PC-9 (cell line): ENCODE measurements at regions not wholly inside any gene's neighbourhood (a gene's known extent, or its start where the extent isn't known, plus 50 kb on each side); places are given as distances from the start of the nearest gene placed in this dataset.

Experiments
- BruUV-seq: library from RNA; stranded (reverse); fragments of 400-500 nt; replicated peaks from 2 replicates; lab custom pipeline; 2021; lab: Mats Ljungman, UMichigan
- CTCF ChIA-PET: fragments of 300-600 bp; sonication (Branson Sonifier 250); formaldehyde crosslinking; loops from one replicate; lab custom pipeline; 2022; ENCODE audit warnings: antibody characterized with exemption; lab: Charles Lee
- POLR2A ChIA-PET: fragments of 300-600 bp; sonication (Branson Sonifier 250); formaldehyde crosslinking; loops from one replicate; lab custom pipeline; 2022; ENCODE audit warnings: antibody characterized with exemption; ENCODE audit not compliant: unreplicated experiment; lab: Charles Lee
- DNase-seq, 2 experiments: peaks; one replicate each; pipeline versions ENCODE4 v3.0.0 to v3.0.0-alpha.2; 2015 to 2022; ENCODE audit warnings: mixed read lengths in 1 of 2
- H2AFZ ChIP-seq: fragments of 200-600 bp; sonication (generic); 2 replicates; pipeline ENCODE4 v1.8.1; 2017; ENCODE audit warnings: antibody characterized with exemption
- H3F3A ChIP-seq: fragments of 200-600 bp; sonication (generic); 2 replicates; pipeline ENCODE4 v1.8.1; 2017; ENCODE audit warnings: antibody characterized with exemption, mild to moderate bottlenecking, low read depth; ENCODE audit not compliant: insufficient read depth
- H3K27ac ChIP-seq: fragments of 200-600 bp; sonication (generic); 2 replicates; pipeline ENCODE4 v1.6.1; 2016; ENCODE audit warnings: mixed run types
- H3K27me3 ChIP-seq: fragments of 200-600 bp; sonication (generic); 2 replicates; pipeline ENCODE4 v1.6.1; 2016; ENCODE audit warnings: low read depth, mixed run types; ENCODE audit not compliant: insufficient read depth
- H3K36me3 ChIP-seq: fragments of 200-600 bp; sonication (generic); 2 replicates; pipeline ENCODE4 v1.6.1; 2016; ENCODE audit warnings: low read depth, mixed run types
- H3K4me1 ChIP-seq: fragments of 200-600 bp; sonication (generic); replicated peaks from 2 replicates; pipeline ENCODE4 v1.6.1; 2016; ENCODE audit warnings: mixed run types; ENCODE audit not compliant: insufficient read depth
- H3K4me2 ChIP-seq: fragments of 200-600 bp; sonication (generic); 2 replicates; pipeline ENCODE4 v1.6.1; 2017; ENCODE audit warnings: mixed run types
- H3K4me3 ChIP-seq: fragments of 200-600 bp; sonication (generic); 2 replicates; pipeline ENCODE4 v1.6.1; 2016; ENCODE audit warnings: mixed run types
- H3K79me2 ChIP-seq: fragments of 200-600 bp; sonication (generic); 2 replicates; pipeline ENCODE4 v1.6.1; 2017; ENCODE audit warnings: low read depth, mixed run types
- H3K9me2 ChIP-seq: fragments of 200-600 bp; sonication (generic); 2 replicates; pipeline ENCODE4 v1.8.1; 2017; ENCODE audit warnings: mild to moderate bottlenecking; ENCODE audit not compliant: insufficient read depth
- H3K9me3 ChIP-seq: fragments of 200-600 bp; sonication (generic); 2 replicates; pipeline ENCODE4 v1.8.1; 2016; ENCODE audit warnings: low read depth; ENCODE audit not compliant: insufficient read depth
- H4K20me1 ChIP-seq: fragments of 200-600 bp; sonication (generic); 2 replicates; pipeline ENCODE4 v1.8.1; 2017; ENCODE audit not compliant: insufficient read depth
- EZH2 ChIP-seq: fragments of 200-600 bp; sonication (generic); IDR thresholded peaks from 2 replicates; pipeline ENCODE4 v1.8.0; 2017; ENCODE audit warnings: antibody characterized with exemption, low read depth
- intact Hi-C: fragments of 100-400 bp; cut with micrococcal nuclease; formaldehyde crosslinking; loops from one replicate; pipeline ENCODE4 v1.10.0; 2022; ENCODE audit not compliant: unreplicated experiment
- TF ChIP-seq, protein P1 (sequence below): fragments of 200-600 bp; sonication (generic); conservative IDR thresholded peaks from 2 replicates; pipeline ENCODE4 v1.6.1; 2017; ENCODE audit warnings: mixed run types, antibody characterized with exemption, mild to moderate bottlenecking, moderate library complexity

GRCh38 chr9:89659891-89660685, 55.3 kb downstream of the GADD45G start:
- CTCF ChIA-PET, result no interaction called here
- H2AFZ ChIP-seq, result no peak overlapping the region
- no peaks in the 10 kb centered on the region for H3K9me3 ChIP-seq
- no peaks in the 10 kb centered on the region for H3K36me3 ChIP-seq
- no peak for DNase-seq
- intact Hi-C loops, result no loop called here
- no TSS peak for BruUV-seq
- no peaks in the 10 kb centered on the region for H3F3A ChIP-seq
- no peak overlapping the region for H3K4me2 ChIP-seq
- no peaks in the 10 kb centered on the region for H4K20me1 ChIP-seq
- POLR2A ChIA-PET, result no interaction called here
- no peak overlapping the region for H3K4me3 ChIP-seq
- TF ChIP-seq, protein P1, sequence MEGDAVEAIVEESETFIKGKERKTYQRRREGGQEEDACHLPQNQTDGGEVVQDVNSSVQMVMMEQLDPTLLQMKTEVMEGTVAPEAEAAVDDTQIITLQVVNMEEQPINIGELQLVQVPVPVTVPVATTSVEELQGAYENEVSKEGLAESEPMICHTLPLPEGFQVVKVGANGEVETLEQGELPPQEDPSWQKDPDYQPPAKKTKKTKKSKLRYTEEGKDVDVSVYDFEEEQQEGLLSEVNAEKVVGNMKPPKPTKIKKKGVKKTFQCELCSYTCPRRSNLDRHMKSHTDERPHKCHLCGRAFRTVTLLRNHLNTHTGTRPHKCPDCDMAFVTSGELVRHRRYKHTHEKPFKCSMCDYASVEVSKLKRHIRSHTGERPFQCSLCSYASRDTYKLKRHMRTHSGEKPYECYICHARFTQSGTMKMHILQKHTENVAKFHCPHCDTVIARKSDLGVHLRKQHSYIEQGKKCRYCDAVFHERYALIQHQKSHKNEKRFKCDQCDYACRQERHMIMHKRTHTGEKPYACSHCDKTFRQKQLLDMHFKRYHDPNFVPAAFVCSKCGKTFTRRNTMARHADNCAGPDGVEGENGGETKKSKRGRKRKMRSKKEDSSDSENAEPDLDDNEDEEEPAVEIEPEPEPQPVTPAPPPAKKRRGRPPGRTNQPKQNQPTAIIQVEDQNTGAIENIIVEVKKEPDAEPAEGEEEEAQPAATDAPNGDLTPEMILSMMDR, result no peak
- no peak for TF ChIP-seq EZH2
- H3K27me3 ChIP-seq, result peaks cover 100% of the 10 kb centered on the region
- no peaks in the 10 kb centered on the region for H3K9me2 ChIP-seq
- H3K4me1 ChIP-seq, result no peaks in the 10 kb centered on the region
- H3K27ac ChIP-seq, result no peak overlapping the region
- H3K79me2 ChIP-seq, result no peaks in the 10 kb centered on the region

DNA sequence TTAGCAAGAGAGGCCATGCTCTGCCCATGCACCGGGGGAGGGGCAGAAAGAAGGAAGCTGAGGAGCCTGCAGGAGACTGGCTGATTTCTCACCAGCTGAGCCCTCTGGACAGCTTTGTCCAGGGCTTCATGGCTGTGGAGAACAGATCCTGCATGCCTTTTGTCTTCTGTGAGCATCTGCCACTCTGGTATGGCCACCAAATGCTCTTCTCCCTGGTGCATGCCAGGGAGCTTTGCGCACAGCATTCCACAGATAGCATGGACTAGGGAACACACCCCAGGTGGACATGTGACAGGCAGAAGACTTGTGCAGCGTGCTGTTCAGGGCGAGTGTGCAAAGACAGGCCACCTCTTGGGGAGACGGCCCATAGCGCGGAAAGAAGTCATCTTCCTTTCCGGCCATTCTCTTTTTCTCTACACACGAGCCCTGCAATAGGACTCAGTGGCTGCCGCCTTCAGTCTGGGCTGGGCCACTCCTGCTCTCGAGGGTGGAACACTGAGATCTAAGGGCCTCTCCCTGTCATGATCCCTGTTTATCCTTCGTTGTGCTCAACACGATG, 56.7 kb downstream of the GADD45G start:
- Histone ChIP-seq H3K27me3 (peaks cover 100% of the 10 kb centered on the region), H3K4me1 (no peaks in the 10 kb centered on the region), H3K4me3 (no peak overlapping the region), H3K79me2 (no peaks in the 10 kb centered on the region), H4K20me1 (no peaks in the 10 kb centered on the region), H3F3A (no peaks in the 10 kb centered on the region), H3K4me2 (no peak overlapping the region), H3K27ac (no peak overlapping the region), H2AFZ (no peak overlapping the region), H3K36me3 (no peaks in the 10 kb centered on the region), H3K9me2 (no peaks in the 10 kb centered on the region), H3K9me3 (no peaks in the 10 kb centered on the region)
- no TSS peak for BruUV-seq
- ChIA-PET CTCF (no interaction called here), POLR2A (no interaction called here)
- intact Hi-C loops, result no loop called here
- DNase-seq, result no peak
- TF ChIP-seq, protein P1, result no peak
- TF ChIP-seq EZH2, result no peak

DNA sequence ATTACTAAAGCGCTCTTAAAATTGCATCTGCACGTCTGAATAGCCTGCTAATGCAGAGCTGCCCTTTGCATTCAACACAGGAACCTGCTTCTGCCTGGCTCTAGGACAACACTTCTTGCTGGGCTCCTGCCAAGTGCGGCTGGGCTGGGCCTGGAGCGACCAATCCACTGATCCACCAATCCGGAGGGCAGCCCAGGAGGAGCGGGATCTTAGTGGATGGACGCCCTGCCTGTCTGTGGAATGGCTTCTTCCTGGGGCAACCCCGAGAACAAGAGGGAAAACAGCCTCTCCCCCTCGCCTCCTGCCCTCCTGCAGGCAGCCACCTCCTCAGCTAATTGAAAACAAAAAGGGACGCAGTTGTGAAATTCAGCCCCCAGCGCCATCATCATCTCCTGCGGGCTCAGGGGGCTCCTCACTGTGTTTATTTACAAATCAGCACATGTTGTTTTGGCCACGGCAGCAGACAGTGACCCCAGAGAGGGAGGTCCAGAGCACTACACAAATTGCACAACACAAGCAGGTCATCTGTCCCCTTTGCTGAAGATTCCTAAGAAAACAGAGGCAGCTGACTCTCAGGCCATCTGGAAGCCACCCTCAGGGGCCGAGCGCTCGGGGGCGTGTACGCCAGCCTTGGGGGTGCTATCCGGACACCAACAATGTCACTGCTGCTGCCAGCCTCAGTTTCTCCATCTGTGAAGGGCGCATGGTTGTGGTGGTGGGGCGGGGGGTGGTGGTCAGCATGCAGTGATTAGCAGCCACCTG, 57.3 kb downstream of the GADD45G start:
- peak in 1 of 2 experiments; percentile 46 for DNase-seq
- BruUV-seq, result no TSS peak
- no peaks in the 10 kb centered on the region for H3K4me1 ChIP-seq
- H3K4me3 ChIP-seq, result no peak overlapping the region
- H3K36me3 ChIP-seq, result no peaks in the 10 kb centered on the region
- H2AFZ ChIP-seq, result no peak overlapping the region
- TF ChIP-seq, protein P1, result no peak
- TF ChIP-seq EZH2, result no peak
- CTCF ChIA-PET, result no interaction called here
- H3K27me3 ChIP-seq, result peaks cover 100% of the 10 kb centered on the region
- H3F3A ChIP-seq, result no peaks in the 10 kb centered on the region
- no peak overlapping the region for H3K27ac ChIP-seq
- no peaks in the 10 kb centered on the region for H3K79me2 ChIP-seq
- H3K9me2 ChIP-seq, result no peaks in the 10 kb centered on the region
- H4K20me1 ChIP-seq, result no peaks in the 10 kb centered on the region
- no peak overlapping the region for H3K4me2 ChIP-seq
- H3K9me3 ChIP-seq, result no peaks in the 10 kb centered on the region
- POLR2A ChIA-PET, result no interaction called here
- intact Hi-C loops, result no loop called here
